GM06990 (cell line): ENCODE measurements at regions not wholly inside any gene's neighbourhood (a gene's known extent, or its start where the extent isn't known, plus 50 kb on each side); places are given as distances from the start of the nearest gene placed in this dataset.
"Not testable (repeated sequence)": the region's sequence is repeated elsewhere in the genome, so short reads cannot be mapped to it uniquely, and the experiment has no call there.

ENCODE experiments used
- DNase-seq: peaks from one replicate; pipeline ENCODE4 v3.0.0-alpha.2; 2011; ENCODE audit not compliant: insufficient read length; ENCODE audit errors: extremely low read depth
- H3K27me3 ChIP-seq: replicated peaks from 2 replicates; pipeline ENCODE4 v1.6.0; 2011; ENCODE audit warnings: low read length; ENCODE audit not compliant: control insufficient read depth, insufficient read depth
- H3K36me3 ChIP-seq: 2 replicates; pipeline ENCODE4 v1.5.1; 2011; ENCODE audit warnings: low read length; ENCODE audit not compliant: control insufficient read depth, insufficient read depth
- H3K4me3 ChIP-seq: replicated peaks from 2 replicates; pipeline ENCODE4 v1.5.1; 2011; ENCODE audit warnings: low read depth, mild to moderate bottlenecking, control low read depth, low read length
- CTCF ChIP-seq: IDR thresholded peaks from 2 replicates; pipeline ENCODE4 v1.5.1; 2011; ENCODE audit warnings: low read length, control low read depth, mild to moderate bottlenecking, inconsistent platforms; ENCODE audit not compliant: insufficient read depth, poor library complexity, severe bottlenecking

GRCh38 chr5:108507631-108508030 is 125.7 kb upstream of the FBXL17 start:
- no peak for TF ChIP-seq CTCF
- Histone ChIP-seq H3K36me3 (no peaks in the 10 kb centered on the region), H3K4me3 (no peak overlapping the region), H3K27me3 (no peaks in the 10 kb centered on the region)
- DNase-seq = no peak

GRCh38 chr5:108505608-108506007 is 123.7 kb upstream of the FBXL17 start:
- no peak for TF ChIP-seq CTCF
- DNase-seq = no peak
- H3K36me3 ChIP-seq = no peaks in the 10 kb centered on the region

GRCh38 chr5:108504974-108505373 is 123.1 kb upstream of the FBXL17 start:
- H3K27me3 ChIP-seq = no peaks in the 10 kb centered on the region
- DNase-seq = no peak
- no peak overlapping the region for H3K4me3 ChIP-seq
- no peaks in the 10 kb centered on the region for H3K36me3 ChIP-seq
- no peak for TF ChIP-seq CTCF

More at GRCh38 chr5:108505608-108506007, 123.7 kb upstream of the FBXL17 start:
- no peaks in the 10 kb centered on the region for H3K27me3 ChIP-seq
- no peak overlapping the region for H3K4me3 ChIP-seq

- no peak for TF ChIP-seq CTCF
- Histone ChIP-seq H3K27me3 (no peaks in the 10 kb centered on the region), H3K4me3 (no peak overlapping the region), H3K36me3 (no peaks in the 10 kb centered on the region)
- DNase-seq = no peak
These were observed 122.1 kb upstream of the FBXL17 start for GRCh38 chr5:108503986-108504385.

- not testable (repeated sequence) for H3K36me3 ChIP-seq, H3K4me3 ChIP-seq, H3K27me3 ChIP-seq, DNase-seq
These were observed 113.7 kb upstream of the FBXL17 start for GRCh38 chr5:108495615-108496014.

- no peaks in the 10 kb centered on the region for H3K36me3 ChIP-seq
- no peak for TF ChIP-seq CTCF
- DNase-seq = no peak
- H3K27me3 ChIP-seq = no peaks in the 10 kb centered on the region
- no peak overlapping the region for H3K4me3 ChIP-seq
These were observed 106.1 kb upstream of the FBXL17 start for GRCh38 chr5:108487951-108488350.
